IMR-90 (cell line): ENCODE measurements at regions not wholly inside any gene's neighbourhood (a gene's known extent, or its start where the extent isn't known, plus 50 kb on each side); places are given as distances from the start of the nearest gene placed in this dataset.

Experiments
- ATAC-seq: fragments of 200-7000 bp; cut with Tn5 transposase; 2 replicates; pipeline ENCODE4 v1.9.1; 2020; ENCODE audit warnings: low read depth, mild to moderate bottlenecking, moderate library complexity
- BruUV-seq: library from RNA; stranded (reverse); fragments of 400-500 nt; replicated peaks from 2 replicates; lab custom pipeline; 2021; lab: Mats Ljungman, UMichigan
- CTCF ChIA-PET: fragments of 300-600 bp; formaldehyde crosslinking; extraction: SDS; loops from one replicate; lab custom pipeline; 2021; ENCODE audit warnings: antibody characterized with exemption; lab: Yijun Ruan, JAX
- POLR2A ChIA-PET: fragments of 300-600 bp; sonication (Branson Sonifier 250); formaldehyde crosslinking; loops from one replicate; lab custom pipeline; 2022; ENCODE audit warnings: antibody characterized with exemption; ENCODE audit not compliant: unreplicated experiment; lab: Charles Lee
- DNase-seq: peaks from one replicate; pipeline ENCODE4 v3.0.0; 2013
- H2AFZ ChIP-seq: replicated peaks from 2 replicates; pipeline ENCODE3; 2013; ENCODE audit warnings: low read length, mild to moderate bottlenecking; ENCODE audit not compliant: poor library complexity
- H2AK5ac ChIP-seq: 2 replicates; pipeline ENCODE4 v1.6.1; 2013; ENCODE audit warnings: low read depth, low read length, inconsistent platforms
- H2AK9ac ChIP-seq: replicated peaks from 2 replicates; pipeline ENCODE3; 2013; ENCODE audit warnings: mild to moderate bottlenecking, low read depth, low read length, moderate library complexity; ENCODE audit not compliant: poor library complexity
- H2BK120ac ChIP-seq: 2 replicates; pipeline ENCODE4 v1.6.1; 2013; ENCODE audit warnings: low read depth, low read length, inconsistent platforms
- H2BK15ac ChIP-seq: 3 replicates; pipeline ENCODE4 v1.6.1; 2013; ENCODE audit warnings: low read depth, low read length, inconsistent platforms
- H2BK20ac ChIP-seq: 2 replicates; pipeline ENCODE4 v1.6.1; 2013; ENCODE audit warnings: low read depth, mild to moderate bottlenecking, inconsistent platforms, low read length, moderate library complexity
- H2BK5ac ChIP-seq: 2 replicates; pipeline ENCODE4 v1.6.1; 2013; ENCODE audit warnings: mild to moderate bottlenecking, low read depth, low read length, inconsistent platforms; ENCODE audit not compliant: poor library complexity, severe bottlenecking
- H3K14ac ChIP-seq: replicated peaks from 2 replicates; pipeline ENCODE4 v1.6.1; 2013; ENCODE audit warnings: low read depth, low read length, inconsistent platforms
- H3K18ac ChIP-seq: 2 replicates; pipeline ENCODE4 v1.6.1; 2013; ENCODE audit warnings: low read depth, low read length, control low read depth
- H3K23ac ChIP-seq: 2 replicates; pipeline ENCODE4 v1.6.1; 2013; ENCODE audit warnings: low read depth, low read length, inconsistent platforms
- H3K27ac ChIP-seq: 2 replicates; pipeline ENCODE4 v1.5.1; 2013; ENCODE audit warnings: mild to moderate bottlenecking, control low read depth, low read length; ENCODE audit not compliant: insufficient read depth
- H3K27me3 ChIP-seq: 2 replicates; pipeline ENCODE4 v1.6.1; 2013; ENCODE audit warnings: low read length; ENCODE audit not compliant: control insufficient read depth, insufficient read depth
- H3K36me3 ChIP-seq: 2 replicates; pipeline ENCODE4 v1.6.1; 2013; ENCODE audit warnings: low read length, mixed read lengths; ENCODE audit not compliant: control insufficient read depth, insufficient read depth
- H3K4ac ChIP-seq: 2 replicates; pipeline ENCODE4 v1.6.1; 2013; ENCODE audit warnings: low read depth, low read length, inconsistent platforms
- H3K4me1 ChIP-seq: 2 replicates; pipeline ENCODE4 v1.6.1; 2013; ENCODE audit warnings: low read length, mixed read lengths; ENCODE audit not compliant: control insufficient read depth, insufficient read depth
- H3K4me2 ChIP-seq: 2 replicates; pipeline ENCODE4 v1.6.1; 2013; ENCODE audit warnings: low read depth, mild to moderate bottlenecking, control low read depth, low read length, moderate library complexity
- H3K4me3 ChIP-seq: 2 replicates; pipeline ENCODE4 v1.5.1; 2013; ENCODE audit warnings: low read depth, mild to moderate bottlenecking, control low read depth, low read length, moderate library complexity; ENCODE audit not compliant: insufficient read depth
- H3K56ac ChIP-seq: 2 replicates; pipeline ENCODE4 v1.6.1; 2013; ENCODE audit warnings: low read length, inconsistent platforms; ENCODE audit not compliant: insufficient read depth; ENCODE audit errors: extremely low read depth
- H3K79me1 ChIP-seq, 2 experiments: 2 replicates each; pipeline ENCODE4 v1.6.1; 2013; ENCODE audit warnings: low read length in 2 of 2, inconsistent platforms in 1 of 2, low read depth in 1 of 2
- H3K9ac ChIP-seq: 2 replicates; pipeline ENCODE4 v1.6.1; 2013; ENCODE audit warnings: low read depth, low read length, control low read depth
- H3K9me1 ChIP-seq: 2 replicates; pipeline ENCODE4 v1.6.1; 2013; ENCODE audit warnings: low read length, inconsistent platforms; ENCODE audit not compliant: insufficient read depth
- H3K9me3 ChIP-seq: 2 replicates; pipeline ENCODE4 v1.6.1; 2013; ENCODE audit warnings: low read length; ENCODE audit not compliant: control insufficient read depth, insufficient read depth
- H4K20me1 ChIP-seq: 2 replicates; pipeline ENCODE4 v1.6.1; 2013; ENCODE audit warnings: low read length, inconsistent platforms; ENCODE audit not compliant: insufficient read depth
- H4K5ac ChIP-seq: 2 replicates; pipeline ENCODE4 v1.6.1; 2013; ENCODE audit warnings: mild to moderate bottlenecking, low read depth, low read length, control low read depth
- H4K8ac ChIP-seq, 2 experiments: 2 replicates each; pipeline ENCODE4 v1.6.1; 2013; ENCODE audit warnings: low read depth in 2 of 2, low read length in 2 of 2, control low read depth in 1 of 2, inconsistent platforms in 1 of 2
- H4K91ac ChIP-seq: 2 replicates; pipeline ENCODE4 v1.6.1; 2013; ENCODE audit warnings: low read depth, low read length, inconsistent platforms; ENCODE audit not compliant: insufficient read depth
- BHLHE40 ChIP-seq: fragments of 150-350 bp; IDR thresholded peaks from 2 replicates; pipeline ENCODE4 v1.6.1; 2016; ENCODE audit warnings: mild to moderate bottlenecking, low read depth, low read length
- CEBPB ChIP-seq: IDR thresholded peaks from 2 replicates; pipeline ENCODE4 v1.6.1; 2012; ENCODE audit warnings: low read depth, low read length, improper control_type of control experiment
- CHD1 ChIP-seq: IDR thresholded peaks from 2 replicates; pipeline ENCODE4 v1.6.1; 2012; ENCODE audit warnings: low read depth, low read length, improper control_type of control experiment
- FOS ChIP-seq: fragments of 150-350 bp; IDR thresholded peaks from 2 replicates; pipeline ENCODE4 v1.6.1; 2016; ENCODE audit warnings: low read depth, low read length
- RCOR1 ChIP-seq: IDR thresholded peaks from 2 replicates; pipeline ENCODE4 v1.6.1; 2012; ENCODE audit warnings: mild to moderate bottlenecking, low read length, improper control_type of control experiment; ENCODE audit not compliant: insufficient replicate concordance
- WGBS, 2 experiments: methylation state at CpG; one replicate each; pipeline versions ENCODE4 v1.1.5 to v1.1.7; 2013; ENCODE audit warnings: missing lambda C conversion rate in 2 of 2; ENCODE audit not compliant: insufficient read length in 1 of 2; ENCODE audit errors: extremely low coverage in 2 of 2; 5-methylcytosine and 5-hydroxymethylcytosine counted together
- dilution Hi-C: fragments of 300-500 bp; cut with HindIII; formaldehyde crosslinking; loops from one replicate; pipeline ENCODE4 v1.14.3; 2018; ENCODE audit warnings: low sequenced_read_pairs; ENCODE audit not compliant: unreplicated experiment
- in situ Hi-C: fragments of 300-500 bp; cut with MboI; formaldehyde crosslinking; loops from 3 replicates; pipeline ENCODE4 v1.14.3; 2019; ENCODE audit warnings: low sequenced_read_pairs, inconsistent platforms, mixed read lengths
- intact Hi-C: fragments of 100-400 bp; cut with micrococcal nuclease; formaldehyde crosslinking; loops from 2 replicates; pipeline ENCODE4 v1.10.0; 2022
- TF ChIP-seq, protein P1 (sequence below): conservative IDR thresholded peaks from 2 replicates; pipeline ENCODE4 v1.5.1; 2012; ENCODE audit warnings: mild to moderate bottlenecking, low read depth, low read length, improper control_type of control experiment

DNA sequence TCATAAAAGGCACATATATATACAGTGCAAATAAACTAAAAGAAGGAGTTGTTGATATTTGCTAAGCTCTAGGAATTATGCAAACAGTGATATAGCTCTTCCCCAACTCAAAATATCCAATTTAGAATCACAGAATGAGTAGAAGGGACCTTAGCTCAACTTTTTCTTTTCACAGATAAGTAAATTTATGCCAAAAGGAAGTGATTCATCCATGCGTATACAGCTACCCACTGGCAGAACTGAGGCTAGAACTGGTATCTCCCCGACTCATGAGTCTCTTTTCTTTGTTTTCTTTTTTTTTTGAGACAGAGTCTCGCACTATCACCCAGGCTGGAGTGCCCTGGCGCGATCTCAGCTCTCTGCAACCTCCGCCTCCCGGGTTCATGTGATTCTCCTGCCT, 54.2 kb upstream of the SVIL start:
- Histone ChIP-seq H3K79me1 (peaks cover 33 to 58% of the 10 kb centered on the region in 2 experiments), H3K27me3 (no peaks in the 10 kb centered on the region), H3K56ac (no peak overlapping the region), H3K9ac (no peak overlapping the region), H2AK5ac (no peak overlapping the region), H2BK15ac (no peak overlapping the region), H3K27ac (peak overlapping the region; percentile 52; the same call in 1 of the 2 replicates), H3K14ac (no peak overlapping the region), H4K20me1 (peaks cover 41% of the 10 kb centered on the region), H3K4me2 (peak overlapping the region; percentile 39; the same call in 1 of the 2 replicates), H2BK5ac (no peak overlapping the region), H4K5ac (no peak overlapping the region), H2AFZ (no peak overlapping the region), H2BK120ac (no peak overlapping the region; the same call in 1 of the 2 replicates), H4K91ac (no peak overlapping the region), H3K4me3 (no peak overlapping the region), H3K9me1 (peaks cover 13% of the 10 kb centered on the region; the same call in 1 of the 2 replicates), H3K4me1 (peaks cover 12% of the 10 kb centered on the region), H3K4ac (no peak overlapping the region), H3K9me3 (no peaks in the 10 kb centered on the region), H3K36me3 (peaks cover 2% of the 10 kb centered on the region; the same call in 1 of the 2 replicates), H2AK9ac (no peak overlapping the region), H4K8ac (no peak overlapping the region), H3K18ac (no peak overlapping the region), H3K23ac (no peak overlapping the region), H2BK20ac (no peak overlapping the region)
- ChIA-PET POLR2A (no interaction called here), CTCF (interaction anchor here (0.6 to 1.1 kb wide), 4 partner anchors 65 to 199 kb away, joined by 3 to 5 read pairs (median 4); no protein-coding TSS in a partner anchor)
- no CpG with 5 or more reads among the region's 7 CpGs for WGBS, 2 experiments
- dilution Hi-C loops: no loop called here
- in situ Hi-C loops: no loop called here
- ATAC-seq: peak; percentile 85
- intact Hi-C loops: no loop called here
- no TSS peak for BruUV-seq
- TF ChIP-seq, protein P1, sequence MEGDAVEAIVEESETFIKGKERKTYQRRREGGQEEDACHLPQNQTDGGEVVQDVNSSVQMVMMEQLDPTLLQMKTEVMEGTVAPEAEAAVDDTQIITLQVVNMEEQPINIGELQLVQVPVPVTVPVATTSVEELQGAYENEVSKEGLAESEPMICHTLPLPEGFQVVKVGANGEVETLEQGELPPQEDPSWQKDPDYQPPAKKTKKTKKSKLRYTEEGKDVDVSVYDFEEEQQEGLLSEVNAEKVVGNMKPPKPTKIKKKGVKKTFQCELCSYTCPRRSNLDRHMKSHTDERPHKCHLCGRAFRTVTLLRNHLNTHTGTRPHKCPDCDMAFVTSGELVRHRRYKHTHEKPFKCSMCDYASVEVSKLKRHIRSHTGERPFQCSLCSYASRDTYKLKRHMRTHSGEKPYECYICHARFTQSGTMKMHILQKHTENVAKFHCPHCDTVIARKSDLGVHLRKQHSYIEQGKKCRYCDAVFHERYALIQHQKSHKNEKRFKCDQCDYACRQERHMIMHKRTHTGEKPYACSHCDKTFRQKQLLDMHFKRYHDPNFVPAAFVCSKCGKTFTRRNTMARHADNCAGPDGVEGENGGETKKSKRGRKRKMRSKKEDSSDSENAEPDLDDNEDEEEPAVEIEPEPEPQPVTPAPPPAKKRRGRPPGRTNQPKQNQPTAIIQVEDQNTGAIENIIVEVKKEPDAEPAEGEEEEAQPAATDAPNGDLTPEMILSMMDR: no peak
- TF ChIP-seq FOS: 0 out of 2 replicates have a peak, but pooled peaks have one; percentile 38
- no peak for TF ChIP-seq CHD1
- TF ChIP-seq CEBPB: no peak
- peak; percentile 12; the same call in 1 of the 2 replicates for TF ChIP-seq BHLHE40
- no peak for TF ChIP-seq RCOR1
- peak; percentile 84 for DNase-seq
